Tibial artery (tissue), 4 donors: ENCODE measurements at regions not wholly inside any gene's neighbourhood (a gene's known extent, or its start where the extent isn't known, plus 50 kb on each side); places are given as distances from the start of the nearest gene placed in this dataset.

Experiments used
- DNase-seq, 2 donors: peaks; one replicate each; pipeline ENCODE4 v3.0.0-alpha.2; 2019
- H3K27ac ChIP-seq, 2 donors: fragments of 200-600 bp; sonication (generic) in 1 of 2; 1 replicate in 1 of 2; 2 replicates in 1 of 2; pipeline ENCODE4 v1.5.1; 2018 to 2019; ENCODE audit warnings: mild to moderate bottlenecking in 1 of 2
- H3K27me3 ChIP-seq, 2 donors: fragments of 200-600 bp; sonication (generic) in 1 of 2; one replicate each; pipeline versions ENCODE4 v1.5.1 to v1.6.0; 2016 to 2019
- H3K36me3 ChIP-seq, 3 donors: fragments of 200-600 bp; sonication (generic) in 2 of 3; one replicate each; pipeline ENCODE4 v1.5.1; 2016 to 2019; ENCODE audit warnings: mild to moderate bottlenecking in 2 of 3
- H3K4me1 ChIP-seq, 4 donors: fragments of 200-600 bp; sonication (generic) in 2 of 4; 1 replicate in 3 of 4; 2 replicates in 1 of 4; pipeline ENCODE4 v1.5.1; 2016 to 2019
- H3K4me3 ChIP-seq, 2 donors: fragments of 200-600 bp; sonication (generic) in 1 of 2; 1 replicate in 1 of 2; 2 replicates in 1 of 2; pipeline ENCODE4 v1.5.1; 2018 to 2019; ENCODE audit warnings: mild to moderate bottlenecking in 2 of 2
- H3K9me3 ChIP-seq, 3 donors: fragments of 200-600 bp; sonication (generic) in 1 of 3; one replicate each; pipeline ENCODE4 v1.5.1; 2016 to 2019
- intact Hi-C: fragments of 100-400 bp; cut with DNase I; formaldehyde crosslinking; loops from one replicate; pipeline ENCODE4 v1.15.0; 2023; ENCODE audit warnings: low total_unique reads
- TF ChIP-seq, protein P1 (sequence below), 2 experiments: fragments of 200-600 bp in 1 of 2; fragments of 450-650 bp in 1 of 2; IDR thresholded peaks; one replicate each; pipeline ENCODE4 v1.5.1; 2017 to 2019; ENCODE audit warnings: antibody characterized with exemption in 2 of 2, mild to moderate bottlenecking in 1 of 2, moderate library complexity in 1 of 2

DNA sequence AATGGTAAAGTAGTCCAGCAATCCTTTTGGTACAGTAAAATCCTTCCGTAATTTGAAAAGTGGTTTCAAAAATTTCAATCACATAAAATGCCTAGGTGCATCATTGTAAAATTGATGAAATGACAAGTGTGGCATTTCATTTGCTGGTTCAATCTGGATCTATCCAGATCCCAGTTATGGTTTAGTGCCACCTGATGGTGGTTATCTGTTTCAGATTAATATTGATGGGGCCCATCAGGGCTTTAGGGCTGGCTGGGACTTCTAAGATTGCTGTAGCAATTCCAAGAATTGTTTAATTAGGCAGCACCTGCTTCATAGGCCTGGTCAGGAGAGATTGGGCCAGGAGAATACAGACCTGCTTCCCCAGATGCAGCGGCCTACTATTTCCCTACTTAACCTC, 55.5 kb upstream of the PIK3C3 start:
- intact Hi-C loops, result no loop called here
- Histone ChIP-seq H3K4me3 (no peak overlapping the region), H3K27me3 (no peaks in the 10 kb centered on the region), H3K36me3 (no peaks in the 10 kb centered on the region), H3K9me3 (no peaks in the 10 kb centered on the region), H3K27ac (no peak overlapping the region), H3K4me1 (no peaks in the 10 kb centered on the region)
- TF ChIP-seq, protein P1, sequence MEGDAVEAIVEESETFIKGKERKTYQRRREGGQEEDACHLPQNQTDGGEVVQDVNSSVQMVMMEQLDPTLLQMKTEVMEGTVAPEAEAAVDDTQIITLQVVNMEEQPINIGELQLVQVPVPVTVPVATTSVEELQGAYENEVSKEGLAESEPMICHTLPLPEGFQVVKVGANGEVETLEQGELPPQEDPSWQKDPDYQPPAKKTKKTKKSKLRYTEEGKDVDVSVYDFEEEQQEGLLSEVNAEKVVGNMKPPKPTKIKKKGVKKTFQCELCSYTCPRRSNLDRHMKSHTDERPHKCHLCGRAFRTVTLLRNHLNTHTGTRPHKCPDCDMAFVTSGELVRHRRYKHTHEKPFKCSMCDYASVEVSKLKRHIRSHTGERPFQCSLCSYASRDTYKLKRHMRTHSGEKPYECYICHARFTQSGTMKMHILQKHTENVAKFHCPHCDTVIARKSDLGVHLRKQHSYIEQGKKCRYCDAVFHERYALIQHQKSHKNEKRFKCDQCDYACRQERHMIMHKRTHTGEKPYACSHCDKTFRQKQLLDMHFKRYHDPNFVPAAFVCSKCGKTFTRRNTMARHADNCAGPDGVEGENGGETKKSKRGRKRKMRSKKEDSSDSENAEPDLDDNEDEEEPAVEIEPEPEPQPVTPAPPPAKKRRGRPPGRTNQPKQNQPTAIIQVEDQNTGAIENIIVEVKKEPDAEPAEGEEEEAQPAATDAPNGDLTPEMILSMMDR (IDR thresholded peaks at IDR 0.05), result no peak
- no peak for DNase-seq

DNA sequence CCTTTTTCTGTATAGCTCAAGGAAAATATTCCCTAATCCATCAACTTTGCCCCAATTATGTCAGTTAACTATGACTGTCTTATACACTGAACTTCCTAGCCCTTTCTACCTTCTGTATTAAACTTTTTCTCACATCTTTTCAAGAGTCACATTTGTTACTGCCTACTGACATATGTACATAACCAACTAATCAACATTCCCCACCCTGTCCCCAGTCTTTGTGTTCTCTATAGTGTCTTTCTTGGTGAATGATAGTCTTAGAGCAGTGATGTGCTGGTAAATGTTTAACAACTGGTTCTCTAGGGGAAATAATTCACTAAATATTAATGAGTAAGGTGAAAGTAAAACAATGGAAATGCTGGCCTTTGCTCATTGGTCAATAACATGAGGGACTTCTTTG, 61.6 kb upstream of the PIK3C3 start:
- Histone ChIP-seq H3K4me1 (no peaks in the 10 kb centered on the region), H3K27me3 (no peaks in the 10 kb centered on the region), H3K9me3 (no peaks in the 10 kb centered on the region), H3K27ac (no peak overlapping the region), H3K4me3 (no peak overlapping the region), H3K36me3 (no peaks in the 10 kb centered on the region)
- TF ChIP-seq, protein P1 (IDR thresholded peaks at IDR 0.05), result no peak
- DNase-seq, result no peak
- intact Hi-C loops, result no loop called here

DNA sequence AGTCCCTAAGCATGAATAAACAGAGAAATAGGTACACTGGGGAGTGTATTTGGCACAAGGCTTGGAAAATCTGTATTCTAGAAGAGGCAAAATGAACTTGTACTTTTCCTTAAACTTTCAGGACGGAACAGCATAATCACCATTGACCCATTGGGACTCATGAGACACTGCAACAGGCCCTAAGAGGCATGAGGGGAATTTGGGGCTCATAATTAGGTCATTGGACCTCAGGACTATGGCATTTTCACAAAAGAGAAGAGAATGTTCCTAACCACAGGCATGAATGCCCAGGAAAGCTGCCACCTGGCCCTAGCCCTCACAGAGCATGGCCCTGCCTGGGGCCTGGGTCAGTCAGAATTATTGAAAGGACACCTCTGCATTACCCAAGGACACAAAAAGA, 67.9 kb upstream of the PIK3C3 start:
- H3K9me3 ChIP-seq, result no peaks in the 10 kb centered on the region
- no peaks in the 10 kb centered on the region for H3K36me3 ChIP-seq
- H3K4me1 ChIP-seq, result peaks cover 0 to 2% (median 0%) of the 10 kb centered on the region in 4 donors
- H3K27ac ChIP-seq, result no peak overlapping the region
- intact Hi-C loops, result no loop called here
- no peaks in the 10 kb centered on the region for H3K27me3 ChIP-seq
- no peak for DNase-seq
- TF ChIP-seq, protein P1 (IDR thresholded peaks at IDR 0.05), result no peak
- no peak overlapping the region for H3K4me3 ChIP-seq

DNA sequence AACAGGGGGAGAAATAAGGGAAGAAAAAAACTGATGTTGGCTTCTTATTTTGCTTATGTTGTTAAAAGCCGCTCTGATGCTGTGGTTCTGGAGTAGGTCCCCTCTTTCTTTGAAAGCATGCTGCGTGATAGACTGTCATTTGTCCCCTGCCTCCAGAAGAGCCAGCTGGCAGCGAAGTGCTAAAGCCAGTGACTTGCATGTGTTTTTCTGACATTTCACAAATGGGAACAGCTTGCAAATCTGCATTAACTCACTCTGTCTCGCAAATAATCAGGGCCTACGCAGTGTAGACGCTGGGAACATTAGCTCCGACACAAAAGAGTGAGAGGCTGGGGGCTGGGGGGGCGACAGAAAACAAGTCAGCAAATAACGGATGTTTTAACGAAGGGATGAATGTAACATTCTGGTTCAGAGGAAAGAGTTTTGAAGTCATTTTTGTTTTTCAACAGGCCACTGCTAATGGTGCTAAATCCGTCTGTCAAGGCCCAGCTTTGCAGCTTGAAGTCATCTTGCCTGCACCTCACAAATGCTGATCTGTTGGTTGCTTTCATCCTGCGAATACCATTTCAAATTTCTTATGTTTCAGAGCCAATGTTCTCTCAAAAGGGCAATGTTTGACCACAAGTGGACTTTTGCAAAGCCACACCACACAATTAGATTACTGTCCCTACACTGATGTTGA, 68.8 kb upstream of the PIK3C3 start:
- Histone ChIP-seq H3K27me3 (no peaks in the 10 kb centered on the region), H3K27ac (no peak overlapping the region), H3K9me3 (no peaks in the 10 kb centered on the region), H3K36me3 (no peaks in the 10 kb centered on the region), H3K4me3 (no peak overlapping the region), H3K4me1 (peaks cover 0 to 2% (median 0%) of the 10 kb centered on the region in 4 donors)
- TF ChIP-seq, protein P1 (IDR thresholded peaks at IDR 0.05), result no peak
- intact Hi-C loops, result no loop called here
- no peak for DNase-seq

DNA sequence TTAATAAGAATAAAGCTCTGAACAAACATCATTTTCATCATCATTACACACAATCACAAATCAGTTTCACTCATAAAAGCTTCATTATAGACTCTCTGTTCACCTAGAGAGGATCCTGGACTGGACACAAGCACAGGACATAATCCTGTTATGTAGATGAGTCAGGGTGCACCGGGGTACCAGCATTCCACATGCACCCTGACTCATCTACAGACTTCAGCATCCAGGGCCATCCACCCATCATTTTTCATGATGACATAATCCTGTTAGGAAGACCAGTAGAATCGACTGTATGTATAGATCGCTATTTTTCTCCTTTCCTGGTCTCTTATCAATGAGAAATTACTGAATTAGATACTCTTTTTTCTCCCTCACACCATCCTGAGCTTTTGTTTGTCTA, 73.7 kb upstream of the PIK3C3 start:
- TF ChIP-seq, protein P1 (IDR thresholded peaks at IDR 0.05), result no peak
- H3K36me3 ChIP-seq, result no peaks in the 10 kb centered on the region
- no peaks in the 10 kb centered on the region for H3K4me1 ChIP-seq
- no peaks in the 10 kb centered on the region for H3K27me3 ChIP-seq
- H3K4me3 ChIP-seq, result no peak overlapping the region
- no peak for DNase-seq
- intact Hi-C loops, result no loop called here
- no peaks in the 10 kb centered on the region for H3K9me3 ChIP-seq
- H3K27ac ChIP-seq, result no peak overlapping the region

DNA sequence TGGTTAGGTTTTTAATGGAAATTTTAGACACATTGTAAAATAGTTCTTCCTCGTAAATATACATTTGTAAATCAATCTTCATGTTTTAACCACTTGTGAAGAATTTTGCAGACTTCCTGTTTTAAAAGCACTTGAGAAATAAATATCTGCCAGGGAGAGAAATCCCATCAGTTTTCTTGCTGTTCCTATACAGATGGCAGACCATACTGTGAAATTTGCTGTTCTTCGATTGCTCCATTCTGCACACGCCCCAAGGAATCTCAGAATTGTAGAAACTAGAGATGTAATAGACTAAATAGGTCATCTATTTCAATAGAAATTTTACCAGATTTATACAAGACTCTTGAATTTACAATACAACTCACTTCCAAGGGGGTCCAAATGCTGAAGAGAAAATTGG, 75.8 kb upstream of the PIK3C3 start:
- intact Hi-C loops, result no loop called here
- no peaks in the 10 kb centered on the region for H3K4me1 ChIP-seq
- H3K9me3 ChIP-seq, result no peaks in the 10 kb centered on the region
- H3K27ac ChIP-seq, result no peak overlapping the region
- TF ChIP-seq, protein P1 (IDR thresholded peaks at IDR 0.05), result no peak
- no peaks in the 10 kb centered on the region for H3K27me3 ChIP-seq
- no peak for DNase-seq
- H3K4me3 ChIP-seq, result no peak overlapping the region
- no peaks in the 10 kb centered on the region for H3K36me3 ChIP-seq
